ENCODE measurements at regions not wholly inside any gene's neighbourhood (a gene's known extent, or its start where the extent isn't known, plus 50 kb on each side); places are given as distances from the start of the nearest gene placed in this dataset.

DNA sequence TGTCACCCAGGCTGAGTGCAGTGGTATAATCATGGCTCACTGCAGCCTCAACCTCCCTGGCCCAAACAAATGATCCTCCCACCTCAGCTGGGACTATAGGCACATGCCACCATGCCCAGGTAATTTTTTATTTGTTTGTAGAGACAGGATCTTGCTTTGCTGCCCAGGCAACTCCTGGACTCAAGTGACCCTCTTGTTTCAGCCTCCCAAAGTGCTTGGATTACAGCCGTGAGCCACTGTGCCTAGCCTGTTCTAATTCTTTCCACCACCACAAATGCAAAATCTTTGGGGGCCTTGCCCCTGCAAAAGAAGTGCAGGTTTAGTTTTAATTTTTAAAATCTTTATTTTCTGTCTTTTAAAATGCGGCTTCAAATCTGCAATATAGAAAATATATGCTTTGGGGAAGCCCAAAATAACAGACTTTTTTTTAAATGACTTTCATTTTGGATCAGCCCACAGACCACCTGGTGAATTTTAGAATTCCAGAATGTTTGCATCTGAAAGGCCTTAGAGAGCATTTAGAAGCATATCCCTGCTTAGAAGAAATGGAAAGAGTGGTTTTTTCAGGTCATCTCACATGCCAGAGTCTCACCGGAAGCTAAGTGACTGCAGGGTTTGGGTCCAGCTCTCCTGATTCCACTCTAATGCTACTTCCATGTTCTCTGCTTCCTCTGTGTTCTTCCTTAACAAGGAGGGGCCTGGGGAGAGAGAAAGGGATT, 111.4 kb upstream of the FER start:
- DNase-seq = no peak
- H3K27me3 Mint-ChIP-seq = peaks cover 6% of the 10 kb centered on the region
- H3K4me3 Mint-ChIP-seq = no peak overlapping the region
- H3K27ac Mint-ChIP-seq = no peak overlapping the region
- H3K4me1 Mint-ChIP-seq = peaks cover 2% of the 10 kb centered on the region
- no peaks in the 10 kb centered on the region for H3K9me3 Mint-ChIP-seq
- H3K36me3 Mint-ChIP-seq (ENCODE audit: low read depth) = no peaks in the 10 kb centered on the region
- intact Hi-C loops (cut with micrococcal nuclease) = no loop called here

- Mint-ChIP-seq H3K36me3 (ENCODE audit: low read depth) (no peaks in the 10 kb centered on the region), H3K27me3 (peaks cover 6% of the 10 kb centered on the region), H3K4me3 (no peak overlapping the region), H3K4me1 (peaks cover 2% of the 10 kb centered on the region), H3K27ac (no peak overlapping the region), H3K9me3 (no peaks in the 10 kb centered on the region)
- DNase-seq = no peak
- intact Hi-C loops (cut with micrococcal nuclease) = no loop called here
Measured at GRCh38 chr5:108634617-108635288, 112.9 kb upstream of the FER start.

GRCh38 chr5:108634010-108634616, 113.6 kb upstream of the FER start:
- peaks cover 2% of the 10 kb centered on the region for H3K4me1 Mint-ChIP-seq
- intact Hi-C loops (cut with micrococcal nuclease) = no loop called here
- DNase-seq = no peak

GRCh38 chr5:108629779-108630528, 117.7 kb upstream of the FER start:
- Mint-ChIP-seq H3K4me1 (peaks cover 2% of the 10 kb centered on the region), H3K9me3 (no peaks in the 10 kb centered on the region), H3K27me3 (no peaks in the 10 kb centered on the region), H3K27ac (no peak overlapping the region), H3K36me3 (ENCODE audit: low read depth) (no peaks in the 10 kb centered on the region), H3K4me3 (no peak overlapping the region)
- intact Hi-C loops (cut with micrococcal nuclease) = no loop called here
- no peak for DNase-seq

More at GRCh38 chr5:108634010-108634616, 113.6 kb upstream of the FER start:
- Mint-ChIP-seq H3K27ac (no peak overlapping the region), H3K36me3 (ENCODE audit: low read depth) (no peaks in the 10 kb centered on the region), H3K27me3 (peaks cover 6% of the 10 kb centered on the region), H3K9me3 (no peaks in the 10 kb centered on the region), H3K4me3 (no peak overlapping the region)

DNA sequence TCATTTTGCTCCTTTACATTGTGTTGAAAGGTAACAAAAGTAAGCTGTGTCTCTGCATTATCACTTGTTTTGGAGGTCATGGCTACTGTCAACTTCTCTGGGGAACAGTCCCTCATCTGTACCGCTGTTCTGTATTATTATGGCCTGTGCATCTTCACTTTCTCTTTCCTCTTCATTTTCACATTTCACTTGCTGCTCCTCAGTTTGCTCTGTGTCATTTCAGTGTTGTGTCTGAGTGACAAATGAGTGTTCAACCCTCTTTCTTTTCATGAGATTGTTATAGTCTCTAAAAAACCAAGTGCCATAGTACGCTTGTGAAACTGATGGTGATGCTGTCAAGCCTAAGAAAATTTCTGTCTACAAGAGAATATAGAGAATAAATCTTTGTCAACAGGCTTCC, 122.0 kb upstream of the FER start:
- no peaks in the 10 kb centered on the region for H3K27me3 Mint-ChIP-seq
- H3K4me3 Mint-ChIP-seq = no peak overlapping the region
- no peak overlapping the region for H3K27ac Mint-ChIP-seq
- peak; percentile 18 for DNase-seq
- no peaks in the 10 kb centered on the region for H3K9me3 Mint-ChIP-seq
- no peaks in the 10 kb centered on the region for H3K4me1 Mint-ChIP-seq
- H3K36me3 Mint-ChIP-seq (ENCODE audit: low read depth) = no peaks in the 10 kb centered on the region
- intact Hi-C loops (cut with micrococcal nuclease) = no loop called here

GRCh38 chr5:108623826-108624225, 123.9 kb upstream of the FER start:
- no peak for DNase-seq
- intact Hi-C loops (cut with micrococcal nuclease) = no loop called here
- H3K9me3 Mint-ChIP-seq = no peaks in the 10 kb centered on the region
- H3K36me3 Mint-ChIP-seq (ENCODE audit: low read depth) = no peaks in the 10 kb centered on the region
- H3K27ac Mint-ChIP-seq = no peak overlapping the region
- H3K4me1 Mint-ChIP-seq = no peaks in the 10 kb centered on the region
- H3K4me3 Mint-ChIP-seq = no peak overlapping the region
- H3K27me3 Mint-ChIP-seq = no peaks in the 10 kb centered on the region

DNA sequence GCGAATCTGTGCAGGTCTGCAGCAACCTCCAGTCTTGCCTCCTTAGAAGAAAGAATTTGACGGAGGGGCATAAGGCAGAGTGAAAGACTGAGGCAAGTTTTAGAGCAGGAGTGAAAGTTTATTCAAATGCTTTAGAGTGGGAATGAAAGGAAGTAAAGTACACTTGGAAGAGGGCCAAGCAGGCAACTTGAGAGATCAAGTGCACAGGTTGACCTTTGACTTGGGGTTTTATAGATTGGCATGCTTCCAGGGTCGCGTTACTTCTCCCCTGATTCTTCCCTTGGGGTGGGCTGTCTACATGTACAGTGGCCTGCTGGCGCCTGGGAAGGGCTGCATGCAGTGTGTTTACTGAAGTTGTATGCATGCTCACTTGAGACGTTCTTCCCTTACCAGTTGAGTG, 127.2 kb upstream of the FER start:
- Mint-ChIP-seq H3K36me3 (ENCODE audit: low read depth) (no peaks in the 10 kb centered on the region), H3K27me3 (peaks cover 2% of the 10 kb centered on the region), H3K4me3 (no peak overlapping the region), H3K27ac (no peak overlapping the region), H3K4me1 (no peaks in the 10 kb centered on the region), H3K9me3 (no peaks in the 10 kb centered on the region)
- intact Hi-C loops (cut with micrococcal nuclease) = no loop called here
- DNase-seq = no peak

DNA sequence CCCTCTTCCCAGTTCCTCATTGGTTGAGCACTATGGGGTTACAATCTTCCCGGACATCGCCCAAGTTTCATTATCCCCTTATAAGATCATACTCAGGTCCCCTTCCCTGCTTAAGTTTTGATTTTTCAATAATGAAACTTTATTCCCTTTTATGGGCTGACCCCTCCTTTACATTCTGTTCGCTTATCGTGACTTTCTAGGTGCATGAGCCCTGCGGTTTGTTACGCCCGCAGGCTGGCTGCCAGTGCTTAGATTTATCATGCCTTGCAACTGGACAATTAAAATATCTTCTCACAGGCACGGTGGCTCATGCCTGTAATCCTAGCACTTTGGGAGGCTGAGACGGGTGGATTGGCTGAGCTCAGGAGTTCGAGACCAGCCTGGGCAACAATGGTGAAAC, 127.9 kb upstream of the FER start:
- H3K9me3 Mint-ChIP-seq = no peaks in the 10 kb centered on the region
- no peak overlapping the region for H3K27ac Mint-ChIP-seq
- H3K27me3 Mint-ChIP-seq = peaks cover 2% of the 10 kb centered on the region
- no peak overlapping the region for H3K4me3 Mint-ChIP-seq
- H3K36me3 Mint-ChIP-seq (ENCODE audit: low read depth) = no peaks in the 10 kb centered on the region
- intact Hi-C loops (cut with micrococcal nuclease) = no loop called here
- DNase-seq = peak; percentile 38
- H3K4me1 Mint-ChIP-seq = no peaks in the 10 kb centered on the region

GRCh38 chr5:108617467-108618435, 129.9 kb upstream of the FER start:
- Mint-ChIP-seq H3K4me1 (no peaks in the 10 kb centered on the region), H3K9me3 (no peaks in the 10 kb centered on the region), H3K36me3 (ENCODE audit: low read depth) (no peaks in the 10 kb centered on the region), H3K4me3 (no peak overlapping the region), H3K27ac (no peak overlapping the region), H3K27me3 (peaks cover 2% of the 10 kb centered on the region)
- intact Hi-C loops (cut with micrococcal nuclease) = no loop called here
- peak; percentile 38 for DNase-seq

DNA sequence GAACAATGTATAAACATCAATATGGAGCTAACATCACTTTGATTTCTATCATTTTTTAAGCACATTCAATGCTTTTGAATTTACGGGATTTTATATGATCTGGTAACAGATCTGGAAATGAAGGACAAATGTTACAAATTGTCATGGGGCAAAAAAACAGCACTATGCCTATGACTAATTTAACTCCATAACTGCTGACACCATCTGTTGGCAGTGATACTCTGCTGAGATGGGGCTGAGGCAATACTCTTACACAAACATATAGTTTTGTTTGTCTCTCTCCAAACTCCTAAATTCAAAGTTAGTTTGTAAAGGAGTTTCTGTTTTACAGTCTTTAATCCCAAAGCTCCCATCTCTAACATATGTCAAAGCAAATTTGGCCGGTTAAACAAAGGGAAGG, 132.5 kb upstream of the FER start:
- H3K4me3 Mint-ChIP-seq = no peak overlapping the region
- peak; percentile 9 for DNase-seq
- no peak overlapping the region for H3K27ac Mint-ChIP-seq
- no peaks in the 10 kb centered on the region for H3K4me1 Mint-ChIP-seq
- peaks cover 2% of the 10 kb centered on the region for H3K27me3 Mint-ChIP-seq
- no peaks in the 10 kb centered on the region for H3K36me3 Mint-ChIP-seq (ENCODE audit: low read depth)
- H3K9me3 Mint-ChIP-seq = no peaks in the 10 kb centered on the region
- intact Hi-C loops (cut with micrococcal nuclease) = no loop called here

GRCh38 chr5:108607421-108607820, 140.3 kb upstream of the FER start:
- no peaks in the 10 kb centered on the region for H3K9me3 Mint-ChIP-seq
- H3K4me3 Mint-ChIP-seq = no peak overlapping the region
- intact Hi-C loops (cut with micrococcal nuclease) = no loop called here
- DNase-seq = no peak
- H3K4me1 Mint-ChIP-seq = no peaks in the 10 kb centered on the region
- H3K36me3 Mint-ChIP-seq (ENCODE audit: low read depth) = no peaks in the 10 kb centered on the region
- H3K27me3 Mint-ChIP-seq = no peaks in the 10 kb centered on the region
- H3K27ac Mint-ChIP-seq = no peak overlapping the region

DNA sequence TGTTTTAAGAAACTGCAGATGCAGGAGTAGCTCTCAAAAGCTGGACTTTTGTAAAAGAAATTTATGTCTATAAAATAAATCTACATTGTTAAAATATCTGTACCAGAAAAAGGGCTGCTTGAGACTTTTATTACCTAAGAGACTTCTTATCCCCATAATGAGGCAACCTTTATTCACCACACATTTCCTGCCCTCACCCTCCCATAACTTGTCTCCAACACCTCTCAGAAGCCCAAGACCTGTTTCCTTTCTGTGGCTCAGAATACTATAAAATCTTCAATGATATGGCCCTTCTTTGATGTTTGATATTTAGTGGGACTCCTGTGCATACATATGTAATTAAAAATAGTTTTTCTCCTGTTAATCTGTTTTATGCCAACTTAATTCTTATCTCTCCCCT, 141.5 kb upstream of the FER start:
- Mint-ChIP-seq H3K9me3 (no peaks in the 10 kb centered on the region), H3K36me3 (ENCODE audit: low read depth) (no peaks in the 10 kb centered on the region), H3K27me3 (no peaks in the 10 kb centered on the region), H3K4me3 (no peak overlapping the region), H3K4me1 (no peaks in the 10 kb centered on the region), H3K27ac (no peak overlapping the region)
- intact Hi-C loops (cut with micrococcal nuclease) = no loop called here
- DNase-seq = no peak

DNA sequence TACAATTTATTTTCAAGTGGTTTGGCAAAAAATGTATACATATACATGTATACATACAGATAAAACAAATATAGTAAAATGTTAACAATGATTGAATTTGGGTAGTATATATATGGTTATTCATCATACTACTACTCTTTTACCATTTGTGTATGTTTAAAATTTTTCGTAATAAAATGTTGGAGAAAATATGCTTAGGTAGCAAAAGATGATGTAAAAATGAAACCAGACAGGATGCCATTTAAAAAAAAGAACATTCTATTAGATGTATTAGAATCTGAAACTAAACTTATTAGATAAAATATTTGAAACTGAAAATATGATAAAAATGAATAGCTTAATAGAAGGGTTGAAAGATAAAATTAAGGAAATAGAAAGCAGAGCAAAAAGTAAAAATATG, 144.9 kb upstream of the FER start:
- no peaks in the 10 kb centered on the region for H3K36me3 Mint-ChIP-seq (ENCODE audit: low read depth)
- no peaks in the 10 kb centered on the region for H3K9me3 Mint-ChIP-seq
- intact Hi-C loops (cut with micrococcal nuclease) = no loop called here
- no peak overlapping the region for H3K27ac Mint-ChIP-seq
- no peaks in the 10 kb centered on the region for H3K27me3 Mint-ChIP-seq
- no peak overlapping the region for H3K4me3 Mint-ChIP-seq
- DNase-seq = no peak
- H3K4me1 Mint-ChIP-seq = no peaks in the 10 kb centered on the region

Measured in activated CD4-positive, alpha-beta T cell treated with anti-CD3 and anti-CD28 coated beads, Interleukin-2, amount 10 ng/mL, durations not matched to agents 24 days and 14 days (primary cell).